ENCODE measurements at regions not wholly inside any gene's neighbourhood (a gene's known extent, or its start where the extent isn't known, plus 50 kb on each side); places are given as distances from the start of the nearest gene placed in this dataset.

DNA sequence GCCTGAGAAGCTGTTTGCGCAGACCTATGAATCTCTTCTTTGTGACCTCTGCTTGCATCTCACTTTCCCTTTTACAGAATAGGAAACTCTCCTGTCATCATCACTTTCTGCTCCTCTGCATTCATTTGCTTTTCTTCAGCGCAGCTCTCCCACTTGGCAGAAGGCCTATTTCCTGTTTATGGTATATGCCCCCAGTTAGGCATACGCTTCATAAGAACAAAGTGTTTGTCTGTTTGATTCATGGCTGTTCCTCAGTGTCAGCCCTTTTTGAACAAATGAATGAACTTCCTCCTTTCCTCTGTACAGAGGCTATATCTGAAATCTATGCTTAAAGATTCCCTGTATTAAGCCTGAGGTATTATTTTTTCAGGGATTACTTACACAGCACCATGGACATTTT, 1216.9 kb upstream of the GBE1 start:
- no peak overlapping the region for H3K27ac ChIP-seq
- no peaks in the 10 kb centered on the region for H3K4me1 ChIP-seq
- no peak for DNase-seq (ENCODE audit: low read depth in 1 of 2, low spot score in 1 of 2)
- TF ChIP-seq POLR2AphosphoS2 (conservative IDR thresholded peaks at IDR 0.05; ENCODE audit: low read length) = no peak
- no peak for TF ChIP-seq RAD21 (conservative IDR thresholded peaks at IDR 0.05 in 1 of 2, IDR thresholded peaks at IDR 0.05 in 1 of 2)
- no peak for TF ChIP-seq BHLHE40 (IDR thresholded peaks at IDR 0.05; ENCODE audit: low read depth, low read length)
- TF ChIP-seq, protein P1, sequence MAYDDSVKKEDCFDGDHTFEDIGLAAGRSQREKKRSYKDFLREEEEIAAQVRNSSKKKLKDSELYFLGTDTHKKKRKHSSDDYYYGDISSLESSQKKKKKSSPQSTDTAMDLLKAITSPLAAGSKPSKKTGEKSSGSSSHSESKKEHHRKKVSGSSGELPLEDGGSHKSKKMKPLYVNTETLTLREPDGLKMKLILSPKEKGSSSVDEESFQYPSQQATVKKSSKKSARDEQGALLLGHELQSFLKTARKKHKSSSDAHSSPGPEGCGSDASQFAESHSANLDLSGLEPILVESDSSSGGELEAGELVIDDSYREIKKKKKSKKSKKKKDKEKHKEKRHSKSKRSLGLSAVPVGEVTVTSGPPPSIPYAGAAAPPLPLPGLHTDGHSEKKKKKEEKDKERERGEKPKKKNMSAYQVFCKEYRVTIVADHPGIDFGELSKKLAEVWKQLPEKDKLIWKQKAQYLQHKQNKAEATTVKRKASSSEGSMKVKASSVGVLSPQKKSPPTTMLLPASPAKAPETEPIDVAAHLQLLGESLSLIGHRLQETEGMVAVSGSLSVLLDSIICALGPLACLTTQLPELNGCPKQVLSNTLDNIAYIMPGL (CRISPR knock-in tag; IDR thresholded peaks at IDR 0.05; ENCODE audit: borderline replicate concordance) = no peak
- no peak for TF ChIP-seq MAFK (IDR thresholded peaks at IDR 0.05; ENCODE audit: partially characterized antibody)
- no peak for TF ChIP-seq ZSCAN20 (CRISPR knock-in tag; IDR thresholded peaks at IDR 0.05)
- no peak for TF ChIP-seq EHF (CRISPR knock-in tag; IDR thresholded peaks at IDR 0.05)
- no peak for TF ChIP-seq HOXA7 (CRISPR knock-in tag; IDR thresholded peaks at IDR 0.05)
- TF ChIP-seq SREBF2 (IDR thresholded peaks at IDR 0.05) = no peak
- ATAC-seq = no peak
- no peak overlapping the region for H3K4me3 ChIP-seq
- H3K9me3 ChIP-seq = no peaks in the 10 kb centered on the region
- FAIRE-seq = no peak
- WGBS (ENCODE audit: missing lambda C conversion rate) = 54% methylated on average over 3 of the region's 3 CpGs
- ChIA-PET POLR2A (no interaction called here), CTCF (no interaction called here)
- no peak overlapping the region for H3K4me2 ChIP-seq

DNA sequence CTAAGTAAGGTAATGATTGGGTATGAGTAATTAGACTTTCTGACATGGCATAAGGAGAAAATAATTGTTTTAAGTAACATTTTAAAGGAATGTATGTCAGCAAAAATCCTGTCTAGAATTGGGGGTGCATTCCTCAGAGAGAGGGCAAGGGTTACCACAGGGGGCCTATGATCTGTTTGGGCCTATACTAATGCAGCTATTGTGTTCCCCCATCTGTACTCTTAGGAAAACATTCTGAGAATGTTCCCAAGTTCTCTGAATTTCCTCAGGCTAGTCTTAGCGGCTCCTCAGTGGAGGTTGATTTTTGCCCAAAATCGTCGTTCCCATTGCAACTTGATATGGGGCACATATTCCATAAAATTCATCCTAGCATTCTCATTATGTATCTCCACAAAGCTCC, 1216.4 kb upstream of the GBE1 start:
- no peak for ATAC-seq
- POLR2A ChIA-PET = no interaction called here
- no peak for FAIRE-seq
- Histone ChIP-seq H3K27ac (no peak overlapping the region), H3K9me3 (no peaks in the 10 kb centered on the region), H3K4me3 (no peak overlapping the region), H3K4me2 (no peak overlapping the region), H3K4me1 (no peaks in the 10 kb centered on the region)
- DNase-seq (ENCODE audit: low read depth in 1 of 2, low spot score in 1 of 2) = no peak
- TF ChIP-seq RARB (CRISPR knock-in tag; IDR thresholded peaks at IDR 0.05) (no peak), HOXB13 (CRISPR knock-in tag; IDR thresholded peaks at IDR 0.05; ENCODE audit: low read depth) (no peak), RCOR1 (IDR thresholded peaks at IDR 0.05; ENCODE audit: low read depth, low read length) (no peak), ZFP36 (IDR thresholded peaks at IDR 0.05; ENCODE audit: borderline replicate concordance, partially characterized antibody) (no peak), MYC (IDR thresholded peaks at IDR 0.05; ENCODE audit: borderline replicate concordance, low read length) (no peak), TFCP2L1 (CRISPR knock-in tag; IDR thresholded peaks at IDR 0.05) (no peak), RFX5 (IDR thresholded peaks at IDR 0.05) (no peak), ESRRA (IDR thresholded peaks at IDR 0.05; ENCODE audit: borderline replicate concordance, low read length) (no peak), HDAC2 (IDR thresholded peaks at IDR 0.05) (no peak), RAD21 (conservative IDR thresholded peaks at IDR 0.05 in 1 of 2, IDR thresholded peaks at IDR 0.05 in 1 of 2) (no peak), JUNB (IDR thresholded peaks at IDR 0.05) (no peak), EHF (CRISPR knock-in tag; IDR thresholded peaks at IDR 0.05) (no peak), RNF2 (IDR thresholded peaks at IDR 0.05; ENCODE audit: borderline replicate concordance, low read depth) (no peak)
- TF ChIP-seq, protein P1 (CRISPR knock-in tag; IDR thresholded peaks at IDR 0.05; ENCODE audit: borderline replicate concordance) = no peak
- TF ChIP-seq, protein P2, sequence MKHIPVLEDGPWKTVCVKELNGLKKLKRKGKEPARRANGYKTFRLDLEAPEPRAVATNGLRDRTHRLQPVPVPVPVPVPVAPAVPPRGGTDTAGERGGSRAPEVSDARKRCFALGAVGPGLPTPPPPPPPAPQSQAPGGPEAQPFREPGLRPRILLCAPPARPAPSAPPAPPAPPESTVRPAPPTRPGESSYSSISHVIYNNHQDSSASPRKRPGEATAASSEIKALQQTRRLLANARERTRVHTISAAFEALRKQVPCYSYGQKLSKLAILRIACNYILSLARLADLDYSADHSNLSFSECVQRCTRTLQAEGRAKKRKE (CRISPR knock-in tag; IDR thresholded peaks at IDR 0.05; ENCODE audit: low read depth) = no peak
- TF ChIP-seq, protein P3, sequence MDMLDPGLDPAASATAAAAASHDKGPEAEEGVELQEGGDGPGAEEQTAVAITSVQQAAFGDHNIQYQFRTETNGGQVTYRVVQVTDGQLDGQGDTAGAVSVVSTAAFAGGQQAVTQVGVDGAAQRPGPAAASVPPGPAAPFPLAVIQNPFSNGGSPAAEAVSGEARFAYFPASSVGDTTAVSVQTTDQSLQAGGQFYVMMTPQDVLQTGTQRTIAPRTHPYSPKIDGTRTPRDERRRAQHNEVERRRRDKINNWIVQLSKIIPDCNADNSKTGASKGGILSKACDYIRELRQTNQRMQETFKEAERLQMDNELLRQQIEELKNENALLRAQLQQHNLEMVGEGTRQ (IDR thresholded peaks at IDR 0.05) = no peak
- TF ChIP-seq, protein P4, sequence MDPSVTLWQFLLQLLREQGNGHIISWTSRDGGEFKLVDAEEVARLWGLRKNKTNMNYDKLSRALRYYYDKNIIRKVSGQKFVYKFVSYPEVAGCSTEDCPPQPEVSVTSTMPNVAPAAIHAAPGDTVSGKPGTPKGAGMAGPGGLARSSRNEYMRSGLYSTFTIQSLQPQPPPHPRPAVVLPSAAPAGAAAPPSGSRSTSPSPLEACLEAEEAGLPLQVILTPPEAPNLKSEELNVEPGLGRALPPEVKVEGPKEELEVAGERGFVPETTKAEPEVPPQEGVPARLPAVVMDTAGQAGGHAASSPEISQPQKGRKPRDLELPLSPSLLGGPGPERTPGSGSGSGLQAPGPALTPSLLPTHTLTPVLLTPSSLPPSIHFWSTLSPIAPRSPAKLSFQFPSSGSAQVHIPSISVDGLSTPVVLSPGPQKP (IDR thresholded peaks at IDR 0.05; ENCODE audit: low read depth, low read length) = no peak
- CTCF ChIA-PET = no interaction called here
- 60% methylated on average over 3 of the region's 3 CpGs for WGBS (ENCODE audit: missing lambda C conversion rate)
